Motor neuron (in vitro differentiated cells): ENCODE measurements at regions not wholly inside any gene's neighbourhood (a gene's known extent, or its start where the extent isn't known, plus 50 kb on each side); places are given as distances from the start of the nearest gene placed in this dataset.
"Not testable (repeated sequence)": the region's sequence is repeated elsewhere in the genome, so short reads cannot be mapped to it uniquely, and the experiment has no call there.

Experiments
- ATAC-seq, 8 experiments: fragments of 200-7000 bp; cut with Tn5 transposase; replicated peaks in 6 of 8; 2 replicates each; pipeline ENCODE4 v1.8.0; 2021; ENCODE audit warnings: mild to moderate bottlenecking in 8 of 8, moderate library complexity in 8 of 8
- H3K27ac ChIP-seq, 2 donors: fragments of 250-450 bp; sonication (Bioruptor Pico); 2 replicates each; pipeline ENCODE4 v1.9.0; 2021; ENCODE audit warnings: antibody characterized with exemption in 2 of 2, mild to moderate bottlenecking in 2 of 2, moderate library complexity in 1 of 2
- H3K4me1 ChIP-seq, 2 donors: fragments of 250-450 bp; sonication (Bioruptor Pico); replicated peaks in 1 of 2; 2 replicates each; pipeline ENCODE4 v1.6.1; 2021; ENCODE audit warnings: antibody characterized with exemption in 2 of 2, mild to moderate bottlenecking in 2 of 2, moderate library complexity in 1 of 2
- H3K4me3 ChIP-seq, 5 donors: fragments of 250-450 bp; sonication (Bioruptor Pico); 2 replicates each; pipeline ENCODE4 v1.9.0; 2021; ENCODE audit warnings: antibody characterized with exemption in 5 of 5, mild to moderate bottlenecking in 5 of 5, moderate library complexity in 4 of 5
- WGBS, 10 experiments: fragments of 450-650 bp; shearing (Covaris generic); methylation state at CpG; one replicate each; pipeline ENCODE4 v1.0.0; 2022; 5-methylcytosine and 5-hydroxymethylcytosine counted together
- in situ Hi-C, 9 experiments: fragments of 400-800 bp; cut with MboI; loops; one replicate each; pipeline ENCODE4 v1.15.0; 2021; ENCODE audit warnings: low sequenced_read_pairs in 9 of 9, low pct_unique_long_range_greater_than_20kb in 2 of 9; ENCODE audit not compliant: unreplicated experiment in 9 of 9

- H3K4me3 ChIP-seq, in situ Hi-C loops, H3K27ac ChIP-seq, ATAC-seq, H3K4me1 ChIP-seq: not testable (repeated sequence)
- 20 to 100% (median 58%) methylated on average over 1 to 7 of the region's 9 CpGs; no CpG with 5 or more reads in 3 of the 10 experiments for WGBS, 10 experiments
Measured at GRCh38 chr11:3453596-3454256, 74.8 kb upstream of the ZNF195 start.

- ATAC-seq, H3K4me3 ChIP-seq, H3K4me1 ChIP-seq, H3K27ac ChIP-seq, in situ Hi-C loops: not testable (repeated sequence)
- no CpG with 5 or more reads among the region's 1 CpG for whole genome bisulfite sequencing, 10 experiments
Measured at GRCh38 chr11:3450822-3451221, 71.9 kb upstream of the ZNF195 start.

- in situ Hi-C loops, result not testable (repeated sequence)
Measured at GRCh38 chr11:3445535-3445934, 66.6 kb upstream of the ZNF195 start.

GRCh38 chr11:3444420-3444744, 65.4 kb upstream of the ZNF195 start:
- H3K4me1 ChIP-seq, H3K27ac ChIP-seq, ATAC-seq, H3K4me3 ChIP-seq, in situ Hi-C loops: not testable (repeated sequence)
- WGBS, 10 experiments, result 17 to 100% (median 70%) methylated on average over 1 to 2 of the region's 3 CpGs; no CpG with 5 or more reads in 5 of the 10 experiments

More at GRCh38 chr11:3445535-3445934, 66.6 kb upstream of the ZNF195 start:
- no CpG with 5 or more reads among the region's 3 CpGs for WGBS, 10 experiments
- H3K4me3 ChIP-seq, H3K27ac ChIP-seq, H3K4me1 ChIP-seq, ATAC-seq: not testable (repeated sequence)

GRCh38 chr11:3443700-3444419, 64.9 kb upstream of the ZNF195 start:
- in situ Hi-C loops, H3K4me1 ChIP-seq, H3K27ac ChIP-seq, H3K4me3 ChIP-seq, ATAC-seq: not testable (repeated sequence)
- WGBS, 10 experiments, result 0 to 93% (median 48%) methylated on average over 2 to 4 of the region's 16 CpGs; no CpG with 5 or more reads in 6 of the 10 experiments

- 80 to 92% (median 89%) methylated on average over 1 to 7 of the region's 14 CpGs; no CpG with 5 or more reads in 3 of the 10 experiments for WGBS, 10 experiments
- H3K4me3 ChIP-seq, ATAC-seq, H3K27ac ChIP-seq, H3K4me1 ChIP-seq, in situ Hi-C loops: not testable (repeated sequence)
Measured at GRCh38 chr11:3437441-3437840, 58.5 kb upstream of the ZNF195 start.

GRCh38 chr11:3434976-3435375, 56.0 kb upstream of the ZNF195 start:
- H3K4me1 ChIP-seq, result no peaks in the 10 kb centered on the region

GRCh38 chr11:3429191-3429590, 50.2 kb upstream of the ZNF195 start:
- in situ Hi-C loops, ATAC-seq, H3K27ac ChIP-seq, H3K4me3 ChIP-seq, H3K4me1 ChIP-seq: not testable (repeated sequence)
- WGBS, 10 experiments, result 0 to 42% (median 11%) methylated on average over 2 to 5 of the region's 6 CpGs; no CpG with 5 or more reads in 4 of the 10 experiments

More at GRCh38 chr11:3434976-3435375, 56.0 kb upstream of the ZNF195 start:
- Histone ChIP-seq H3K27ac (no peak overlapping the region), H3K4me3 (no peak overlapping the region)
- no peak for ATAC-seq
- WGBS, 10 experiments, result 100% methylated on average over 1 of the region's 28 CpGs; no CpG with 5 or more reads in 9 of the 10 experiments
- in situ Hi-C loops, result no loop called here
